ENCODE measurements at regions not wholly inside any gene's neighbourhood (a gene's known extent, or its start where the extent isn't known, plus 50 kb on each side); places are given as distances from the start of the nearest gene placed in this dataset.

DNA sequence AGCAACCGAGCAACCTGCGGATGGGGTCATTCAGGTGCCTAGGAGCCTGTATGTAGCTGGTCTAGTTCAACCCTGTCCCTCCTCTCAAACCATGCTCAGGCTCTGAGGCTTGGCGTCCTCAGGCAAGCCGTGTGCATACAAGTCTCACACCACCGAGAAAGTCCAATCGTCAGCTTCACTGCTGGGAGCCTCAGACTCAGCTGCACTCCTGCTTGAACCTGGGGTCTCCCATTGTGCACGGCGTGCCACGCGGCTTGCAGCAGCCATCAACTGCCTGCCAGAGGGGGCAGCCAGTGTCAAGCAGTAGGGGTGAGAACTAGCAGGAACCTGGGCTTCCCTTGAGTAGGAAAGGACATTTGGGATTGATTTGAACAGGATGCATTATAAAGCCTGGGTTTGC is 1064.6 kb downstream of the BCL11B start:
- Mint-ChIP-seq H3K36me3 (ENCODE audit: unreplicated experiment) (no peaks in the 10 kb centered on the region), H3K4me3 (ENCODE audit: unreplicated experiment) (no peak overlapping the region), H3K27me3 (ENCODE audit: unreplicated experiment) (no peaks in the 10 kb centered on the region), H3K9me3 (ENCODE audit: unreplicated experiment) (no peaks in the 10 kb centered on the region), H3K27ac (ENCODE audit: unreplicated experiment) (no peak overlapping the region), H3K4me1 (ENCODE audit: low read depth, unreplicated experiment) (peaks cover 2% of the 10 kb centered on the region)
- TF ChIP-seq, protein P1, sequence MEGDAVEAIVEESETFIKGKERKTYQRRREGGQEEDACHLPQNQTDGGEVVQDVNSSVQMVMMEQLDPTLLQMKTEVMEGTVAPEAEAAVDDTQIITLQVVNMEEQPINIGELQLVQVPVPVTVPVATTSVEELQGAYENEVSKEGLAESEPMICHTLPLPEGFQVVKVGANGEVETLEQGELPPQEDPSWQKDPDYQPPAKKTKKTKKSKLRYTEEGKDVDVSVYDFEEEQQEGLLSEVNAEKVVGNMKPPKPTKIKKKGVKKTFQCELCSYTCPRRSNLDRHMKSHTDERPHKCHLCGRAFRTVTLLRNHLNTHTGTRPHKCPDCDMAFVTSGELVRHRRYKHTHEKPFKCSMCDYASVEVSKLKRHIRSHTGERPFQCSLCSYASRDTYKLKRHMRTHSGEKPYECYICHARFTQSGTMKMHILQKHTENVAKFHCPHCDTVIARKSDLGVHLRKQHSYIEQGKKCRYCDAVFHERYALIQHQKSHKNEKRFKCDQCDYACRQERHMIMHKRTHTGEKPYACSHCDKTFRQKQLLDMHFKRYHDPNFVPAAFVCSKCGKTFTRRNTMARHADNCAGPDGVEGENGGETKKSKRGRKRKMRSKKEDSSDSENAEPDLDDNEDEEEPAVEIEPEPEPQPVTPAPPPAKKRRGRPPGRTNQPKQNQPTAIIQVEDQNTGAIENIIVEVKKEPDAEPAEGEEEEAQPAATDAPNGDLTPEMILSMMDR (IDR thresholded peaks at IDR 0.05; ENCODE audit: partially characterized antibody, unreplicated experiment), result no peak
- DNase-seq, result no peak

DNA sequence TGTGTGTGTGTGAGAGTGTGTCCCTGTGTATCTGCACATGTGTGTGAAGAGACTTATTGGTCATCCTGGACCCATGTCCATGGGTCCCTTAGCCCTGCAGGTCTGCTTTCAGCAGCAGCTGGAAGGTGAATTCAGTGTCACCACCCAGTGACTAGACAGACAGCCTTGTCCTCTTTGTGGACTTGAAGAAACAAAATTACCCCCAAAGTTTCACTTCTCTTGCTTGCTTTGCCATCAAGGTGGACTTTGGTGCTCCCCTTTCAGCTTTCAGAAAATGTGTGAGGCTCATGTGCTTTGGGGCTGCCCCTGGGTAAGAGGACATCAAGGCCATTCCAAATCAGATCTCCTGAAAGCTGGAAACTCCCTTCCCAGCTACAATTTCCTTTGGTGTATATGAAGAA is 1063.8 kb downstream of the BCL11B start:
- DNase-seq, result no peak
- no peaks in the 10 kb centered on the region for H3K36me3 Mint-ChIP-seq (ENCODE audit: unreplicated experiment)
- TF ChIP-seq, protein P1 (IDR thresholded peaks at IDR 0.05; ENCODE audit: partially characterized antibody, unreplicated experiment), result no peak
- no peaks in the 10 kb centered on the region for H3K9me3 Mint-ChIP-seq (ENCODE audit: unreplicated experiment)
- peaks cover 3% of the 10 kb centered on the region for H3K4me1 Mint-ChIP-seq (ENCODE audit: low read depth, unreplicated experiment)
- H3K27me3 Mint-ChIP-seq (ENCODE audit: unreplicated experiment), result no peaks in the 10 kb centered on the region
- H3K4me3 Mint-ChIP-seq (ENCODE audit: unreplicated experiment), result no peak overlapping the region
- H3K27ac Mint-ChIP-seq (ENCODE audit: unreplicated experiment), result no peak overlapping the region

DNA sequence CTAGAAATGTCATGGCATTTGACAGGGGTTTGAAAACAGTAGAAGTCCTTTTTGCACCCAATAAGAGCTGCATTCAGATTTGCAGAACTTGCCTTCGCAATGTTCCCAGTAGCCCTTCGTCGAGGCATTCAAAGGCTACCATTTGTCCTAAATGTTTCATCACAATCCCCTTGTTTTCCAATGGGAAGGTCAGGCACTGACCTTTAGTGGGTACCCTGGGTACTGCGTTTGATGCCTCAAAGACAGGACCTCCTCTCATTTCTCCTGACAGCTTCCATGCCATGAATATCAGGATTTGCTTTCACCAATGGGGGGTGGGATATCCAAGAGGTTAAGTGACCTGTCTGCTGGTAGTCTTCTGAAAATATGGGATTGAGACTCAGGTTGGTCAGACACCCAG is 1063.1 kb downstream of the BCL11B start:
- Mint-ChIP-seq H3K36me3 (ENCODE audit: unreplicated experiment) (no peaks in the 10 kb centered on the region), H3K27ac (ENCODE audit: unreplicated experiment) (no peak overlapping the region), H3K4me1 (ENCODE audit: low read depth, unreplicated experiment) (peaks cover 3% of the 10 kb centered on the region), H3K27me3 (ENCODE audit: unreplicated experiment) (no peaks in the 10 kb centered on the region), H3K9me3 (ENCODE audit: unreplicated experiment) (no peaks in the 10 kb centered on the region), H3K4me3 (ENCODE audit: unreplicated experiment) (no peak overlapping the region)
- TF ChIP-seq, protein P1 (IDR thresholded peaks at IDR 0.05; ENCODE audit: partially characterized antibody, unreplicated experiment), result no peak
- DNase-seq, result no peak

DNA sequence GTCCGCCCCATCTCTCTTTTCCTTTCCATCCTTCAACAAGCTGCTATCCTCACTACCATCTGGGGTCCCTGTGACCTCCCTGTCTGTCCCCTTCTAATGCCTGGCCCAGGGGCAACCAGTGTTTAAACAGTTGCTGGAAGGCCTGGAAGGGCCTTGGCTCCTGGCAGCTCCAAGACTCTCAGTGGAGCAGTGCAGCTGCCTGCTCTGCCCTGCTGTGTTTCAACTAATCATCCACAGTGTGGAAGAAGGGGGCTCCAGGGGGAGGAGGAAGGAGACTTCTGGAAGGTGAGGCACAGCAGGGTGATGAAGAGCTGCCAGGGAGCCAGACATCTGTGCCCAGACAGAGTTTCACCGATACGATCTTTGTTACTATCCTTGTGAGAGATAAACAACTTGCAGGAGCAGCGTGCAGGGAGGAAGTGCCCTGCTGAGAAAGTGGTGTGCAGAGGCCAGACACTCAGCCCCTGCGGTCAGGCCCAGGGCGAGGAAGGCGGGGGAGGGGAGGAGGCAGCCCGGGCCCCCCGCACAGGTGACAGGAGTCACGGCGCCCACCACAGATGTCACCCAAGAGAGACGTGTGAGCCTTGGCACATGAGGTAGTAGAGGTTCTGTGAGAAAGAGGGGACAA is 1061.8 kb downstream of the BCL11B start:
- Mint-ChIP-seq H3K4me3 (ENCODE audit: unreplicated experiment) (no peak overlapping the region), H3K36me3 (ENCODE audit: unreplicated experiment) (no peaks in the 10 kb centered on the region), H3K27me3 (ENCODE audit: unreplicated experiment) (no peaks in the 10 kb centered on the region), H3K27ac (ENCODE audit: unreplicated experiment) (no peak overlapping the region), H3K4me1 (ENCODE audit: low read depth, unreplicated experiment) (peaks cover 3% of the 10 kb centered on the region), H3K9me3 (ENCODE audit: unreplicated experiment) (no peaks in the 10 kb centered on the region)
- DNase-seq, result no peak
- TF ChIP-seq, protein P1 (IDR thresholded peaks at IDR 0.05; ENCODE audit: partially characterized antibody, unreplicated experiment), result no peak

DNA sequence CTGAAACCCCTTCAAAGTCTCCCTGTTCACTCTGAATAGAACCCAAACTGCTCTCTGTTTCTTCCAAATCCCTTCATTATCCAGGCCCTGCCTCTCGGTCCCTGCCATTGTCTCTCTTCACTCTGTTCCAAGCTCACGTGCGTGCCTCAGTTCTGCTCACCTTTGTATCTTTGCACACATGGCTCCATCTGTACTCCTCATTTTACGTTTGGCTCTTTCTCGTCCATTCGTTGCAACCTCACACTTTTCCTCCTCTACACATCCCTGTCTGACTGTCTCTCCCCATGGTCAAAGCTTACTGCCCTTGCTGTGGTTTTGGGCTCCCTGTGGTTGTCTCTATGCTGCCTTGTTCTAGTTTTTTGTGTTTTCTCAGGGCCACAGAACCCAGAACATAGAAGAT is 1054.5 kb downstream of the BCL11B start:
- Mint-ChIP-seq H3K27me3 (ENCODE audit: unreplicated experiment) (no peaks in the 10 kb centered on the region), H3K36me3 (ENCODE audit: unreplicated experiment) (no peaks in the 10 kb centered on the region), H3K4me1 (ENCODE audit: low read depth, unreplicated experiment) (peaks cover under 1% of the 10 kb centered on the region), H3K4me3 (ENCODE audit: unreplicated experiment) (no peak overlapping the region), H3K9me3 (ENCODE audit: unreplicated experiment) (no peaks in the 10 kb centered on the region), H3K27ac (ENCODE audit: unreplicated experiment) (no peak overlapping the region)
- no peak for DNase-seq
- TF ChIP-seq, protein P1 (IDR thresholded peaks at IDR 0.05; ENCODE audit: partially characterized antibody, unreplicated experiment), result no peak
